NT2/D1 (cell line): ENCODE measurements at regions not wholly inside any gene's neighbourhood (a gene's known extent, or its start where the extent isn't known, plus 50 kb on each side); places are given as distances from the start of the nearest gene placed in this dataset.

Experiments
- YY1 ChIP-seq: IDR thresholded peaks from 2 replicates; pipeline ENCODE4 v1.6.1; 2011; ENCODE audit not compliant: insufficient read length, insufficient read depth
- ZNF274 ChIP-seq: IDR thresholded peaks from 2 replicates; pipeline ENCODE4 v1.6.1; 2011; ENCODE audit warnings: mild to moderate bottlenecking, low read depth, low read length

DNA sequence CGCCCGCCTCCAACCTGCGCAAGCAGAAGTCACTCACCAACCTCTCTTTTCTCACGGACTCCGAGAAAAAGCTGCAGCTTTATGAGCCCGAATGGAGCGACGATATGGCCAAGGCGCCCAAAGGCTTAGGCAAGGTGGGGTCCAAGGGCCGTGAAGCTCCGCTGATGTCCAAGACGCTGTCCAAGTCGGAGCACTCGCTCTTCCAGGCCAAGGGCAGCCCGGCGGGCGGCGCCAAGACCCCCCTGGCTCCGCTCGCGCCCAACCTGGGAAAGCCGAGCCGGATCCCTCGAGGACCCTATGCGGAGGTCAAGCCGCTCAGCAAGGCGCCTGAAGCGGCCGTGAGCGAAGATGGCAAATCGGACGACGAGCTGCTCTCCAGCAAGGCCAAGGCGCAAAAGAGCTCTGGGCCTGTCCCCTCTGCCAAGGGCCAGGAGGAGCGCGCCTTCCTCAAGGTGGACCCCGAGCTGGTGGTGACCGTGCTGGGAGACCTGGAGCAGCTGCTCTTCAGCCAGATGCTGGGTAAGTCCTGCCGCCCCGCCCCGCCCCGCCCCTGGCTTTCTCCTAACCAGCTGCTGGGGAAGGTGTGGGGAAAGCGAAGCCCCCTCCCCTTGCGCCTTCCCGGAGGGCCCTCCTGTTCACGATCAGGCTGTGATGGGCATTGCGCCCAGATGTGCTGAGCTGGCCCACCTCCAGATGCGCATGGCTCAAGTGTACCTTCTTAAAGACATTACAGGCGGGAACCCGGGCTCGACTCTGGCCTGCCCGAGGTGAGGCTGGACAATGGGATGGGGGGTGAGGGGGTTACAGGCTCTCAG is 110.2 kb downstream of the NAV1 start:
- no peak for TF ChIP-seq ZNF274
- no peak for TF ChIP-seq YY1
